Endothelial cell of umbilical vein (primary cell): ENCODE measurements at regions not wholly inside any gene's neighbourhood (a gene's known extent, or its start where the extent isn't known, plus 50 kb on each side); places are given as distances from the start of the nearest gene placed in this dataset.

ENCODE experiments used
- BruUV-seq: library from RNA; stranded (reverse); fragments of 400-500 nt; replicated peaks from 2 replicates; lab custom pipeline; 2021; lab: Mats Ljungman, UMichigan
- CTCF ChIA-PET: fragments of 300-600, 350-600 bp; sonication (Branson Sonifier 250); formaldehyde crosslinking; loops from one replicate; lab custom pipeline; 2021; ENCODE audit warnings: antibody characterized with exemption, inconsistent platforms; lab: Charles Lee
- POLR2A ChIA-PET: fragments of 300-600, 350-600 bp; sonication (Branson Sonifier 250); formaldehyde crosslinking; loops from one replicate; lab custom pipeline; 2021; ENCODE audit warnings: antibody characterized with exemption, inconsistent platforms; lab: Charles Lee
- DNase-seq: peaks from one replicate; pipeline ENCODE4 v3.0.0-alpha.2; 2011; ENCODE audit warnings: low read depth, low spot score
- FAIRE-seq: peaks from 2 replicates; lab custom pipeline; 2011; peaks lifted over from hg19 to GRCh38; lab: Jason Lieb, UNC
- H2AFZ ChIP-seq: 2 replicates; pipeline ENCODE4 v1.6.0; 2012; ENCODE audit warnings: low read depth, low read length, control low read depth, inconsistent platforms
- H3K27ac ChIP-seq: 2 replicates; pipeline ENCODE4 v1.5.1; 2011; ENCODE audit warnings: low read depth, mild to moderate bottlenecking, control low read depth, low read length, moderate library complexity; ENCODE audit not compliant: insufficient read depth
- H3K27me3 ChIP-seq, 2 experiments: 2 replicates each; pipeline versions ENCODE4 v1.6.0 to v1.6.1; 2011; ENCODE audit warnings: low read length in 2 of 2, mixed read lengths in 1 of 2; ENCODE audit not compliant: control insufficient read depth in 2 of 2, insufficient read depth in 2 of 2
- H3K36me3 ChIP-seq, 2 experiments: 2 replicates in 1 of 2; 3 replicates in 1 of 2; pipeline ENCODE4 v1.5.1; 2011; ENCODE audit warnings: low read length in 2 of 2, mild to moderate bottlenecking in 1 of 2, moderate library complexity in 1 of 2; ENCODE audit not compliant: control insufficient read depth in 2 of 2, insufficient read depth in 2 of 2; ENCODE audit errors: extremely low read depth in 1 of 2
- H3K4me1 ChIP-seq: 3 replicates; pipeline ENCODE4 v1.5.1; 2011; ENCODE audit warnings: mild to moderate bottlenecking, low read length; ENCODE audit not compliant: control insufficient read depth, insufficient read depth; ENCODE audit errors: extremely low read depth
- H3K4me2 ChIP-seq: 2 replicates; pipeline ENCODE4 v1.6.1; 2011; ENCODE audit warnings: low read length, control low read depth, mixed read lengths; ENCODE audit not compliant: insufficient read depth
- H3K4me3 ChIP-seq, 3 experiments: fragments of 200-600 bp in 1 of 3; sonication (generic), shearing (Covaris generic) in 1 of 3; replicated peaks in 1 of 3; 2 replicates each; pipeline ENCODE4 v1.5.1; 2011 to 2016; ENCODE audit warnings: control low read depth in 3 of 3, low read length in 3 of 3, mild to moderate bottlenecking in 2 of 3, inconsistent platforms in 1 of 3, low read depth in 1 of 3, moderate library complexity in 1 of 3; ENCODE audit not compliant: insufficient read depth in 1 of 3
- H3K79me2 ChIP-seq: 2 replicates; pipeline ENCODE4 v1.6.0; 2012; ENCODE audit warnings: low read length, inconsistent platforms; ENCODE audit not compliant: control insufficient read depth, insufficient read depth
- H3K9ac ChIP-seq: replicated peaks from 2 replicates; pipeline ENCODE3; 2011; ENCODE audit warnings: low read length, control low read depth; ENCODE audit not compliant: insufficient read depth; ENCODE audit errors: extremely low read depth
- H3K9me1 ChIP-seq: replicated peaks from 3 replicates; pipeline ENCODE4 v1.6.0; 2011; ENCODE audit warnings: mild to moderate bottlenecking, low read length; ENCODE audit not compliant: control insufficient read depth, insufficient read depth; ENCODE audit errors: extremely low read depth
- H3K9me3 ChIP-seq: replicated peaks from 2 replicates; pipeline ENCODE4 v1.5.1; 2012; ENCODE audit warnings: low read length, inconsistent platforms; ENCODE audit not compliant: control insufficient read depth, insufficient read depth
- H4K20me1 ChIP-seq: replicated peaks from 2 replicates; pipeline ENCODE3; 2011; ENCODE audit warnings: mild to moderate bottlenecking, low read length; ENCODE audit not compliant: control insufficient read depth, insufficient read depth; ENCODE audit errors: extremely low read depth
- EZH2 ChIP-seq: IDR thresholded peaks from 2 replicates; pipeline ENCODE4 v1.6.1; 2012; ENCODE audit warnings: borderline replicate concordance, low read depth, mild to moderate bottlenecking, moderate library complexity, low read length, inconsistent platforms; ENCODE audit not compliant: severe bottlenecking
- FOS ChIP-seq: IDR thresholded peaks from 2 replicates; pipeline ENCODE4 v1.6.1; 2011; ENCODE audit warnings: mild to moderate bottlenecking, low read length, moderate library complexity, borderline replicate concordance; ENCODE audit not compliant: insufficient read depth
- GATA2 ChIP-seq: IDR thresholded peaks from 2 replicates; pipeline ENCODE4 v1.7.0; 2011; ENCODE audit warnings: low read depth, mild to moderate bottlenecking, moderate library complexity, mixed read lengths, low read length; ENCODE audit not compliant: insufficient read length, insufficient read depth
- POLR2A ChIP-seq: IDR thresholded peaks from 2 replicates; pipeline ENCODE4 v1.6.1; 2012; ENCODE audit warnings: low read depth, mild to moderate bottlenecking, control low read depth, low read length
- POLR2AphosphoS5 ChIP-seq: IDR thresholded peaks from 2 replicates; pipeline ENCODE4 v1.6.1; 2012; ENCODE audit warnings: low read depth, mild to moderate bottlenecking, control low read depth, low read length, moderate library complexity; ENCODE audit not compliant: insufficient read depth
- dilution Hi-C: fragments of 300-500 bp; cut with MboI; formaldehyde crosslinking; loops from one replicate; pipeline ENCODE4 v1.15.0; 2019; ENCODE audit warnings: low sequenced_read_pairs; ENCODE audit not compliant: extremely low pct_ligation_motif_present
- intact Hi-C: fragments of 100-400 bp; cut with micrococcal nuclease; formaldehyde crosslinking; loops from one replicate; pipeline ENCODE4 v1.10.0; 2022
- TF ChIP-seq, protein P1 (sequence below): IDR thresholded peaks from 2 replicates; pipeline ENCODE4 v1.6.1; 2011; ENCODE audit not compliant: insufficient read depth, insufficient read length
- TF ChIP-seq, protein P2 (sequence below), 2 donors: IDR thresholded peaks; 1 replicate in 1 of 2; 2 replicates in 1 of 2; pipeline ENCODE4 v1.5.1; 2011; ENCODE audit warnings: low read length in 2 of 2, mild to moderate bottlenecking in 2 of 2, moderate library complexity in 2 of 2, control low read depth in 1 of 2, inconsistent platforms in 1 of 2, low read depth in 1 of 2; ENCODE audit not compliant: insufficient read depth in 1 of 2; ENCODE audit errors: extremely low read depth in 1 of 2

DNA sequence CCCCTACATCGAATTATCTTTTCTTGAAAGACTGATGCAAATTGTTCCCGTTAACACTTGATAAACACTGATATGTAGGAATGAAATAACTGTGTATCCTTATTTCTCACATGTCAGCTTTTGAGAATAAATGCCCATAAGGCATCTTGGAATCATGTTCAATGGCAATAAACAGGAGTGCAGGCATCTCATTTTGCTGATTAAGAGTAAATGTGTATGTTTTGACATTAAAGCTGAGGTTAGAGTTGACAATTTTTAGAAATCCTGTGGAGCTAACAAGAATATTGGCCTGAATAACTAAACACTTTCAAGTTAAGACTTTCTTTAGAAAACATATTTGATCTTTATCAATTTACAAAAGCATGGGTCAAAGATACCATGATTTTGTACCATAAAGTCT, 646.2 kb upstream of the MIR17HG start:
- POLR2A ChIA-PET: no interaction called here
- no TSS peak for BruUV-seq

DNA sequence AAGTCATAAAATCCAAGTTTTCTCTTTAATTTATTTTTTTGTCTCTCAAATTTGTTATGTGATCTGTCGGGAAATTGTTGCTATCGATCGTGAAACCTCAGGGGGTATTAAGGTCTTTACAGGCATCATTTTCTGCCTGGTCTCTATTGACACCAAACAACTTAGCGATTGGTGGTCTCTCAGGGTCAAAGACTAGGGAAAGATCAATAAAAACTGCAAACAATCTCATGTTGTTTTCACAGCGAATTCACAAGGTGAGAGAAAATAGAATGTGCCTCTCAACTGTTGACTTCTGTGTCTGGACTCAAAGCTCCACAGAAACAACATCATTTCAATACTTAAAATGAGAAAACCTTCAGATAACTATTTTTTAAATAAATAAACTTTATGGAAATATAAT, 645.4 kb upstream of the MIR17HG start:
- Histone ChIP-seq H3K4me3 (no peak overlapping the region), H3K36me3 (no peaks in the 10 kb centered on the region), H3K79me2 (no peaks in the 10 kb centered on the region), H3K4me2 (no peak overlapping the region), H3K27ac (no peak overlapping the region), H3K27me3 (no peaks in the 10 kb centered on the region), H3K9ac (no peak overlapping the region), H3K9me1 (no peaks in the 10 kb centered on the region), H4K20me1 (no peaks in the 10 kb centered on the region), H2AFZ (no peak overlapping the region), H3K4me1 (no peaks in the 10 kb centered on the region), H3K9me3 (no peaks in the 10 kb centered on the region)
- dilution Hi-C loops: no loop called here
- intact Hi-C loops: no loop called here
- no TSS peak for BruUV-seq
- DNase-seq (no peak), FAIRE-seq (no peak)
- TF ChIP-seq EZH2 (no peak), GATA2 (no peak), POLR2A (no peak), POLR2AphosphoS5 (no peak)
- TF ChIP-seq, protein P1, sequence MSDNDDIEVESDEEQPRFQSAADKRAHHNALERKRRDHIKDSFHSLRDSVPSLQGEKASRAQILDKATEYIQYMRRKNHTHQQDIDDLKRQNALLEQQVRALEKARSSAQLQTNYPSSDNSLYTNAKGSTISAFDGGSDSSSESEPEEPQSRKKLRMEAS: no peak
- CTCF ChIA-PET: no interaction called here
- POLR2A ChIA-PET: no interaction called here

More for the DNA sequence above, 646.2 kb upstream of the MIR17HG start:
- no peaks in the 10 kb centered on the region for H4K20me1 ChIP-seq
- intact Hi-C loops (no loop called here), dilution Hi-C loops (no loop called here)
- H3K79me2 ChIP-seq: no peaks in the 10 kb centered on the region
- CTCF ChIA-PET: interaction anchor here (0.6 kb wide), 1 partner anchor 451 kb away, joined by 3 read pairs; no protein-coding TSS in a partner anchor
- H3K9me1 ChIP-seq: no peaks in the 10 kb centered on the region
- H3K4me3 ChIP-seq: no peak overlapping the region
- H3K27ac ChIP-seq: no peak overlapping the region
- H3K9me3 ChIP-seq: no peaks in the 10 kb centered on the region
- H3K4me1 ChIP-seq: no peaks in the 10 kb centered on the region
- no peak overlapping the region for H2AFZ ChIP-seq
- TF ChIP-seq POLR2AphosphoS5 (no peak), FOS (no peak)
- TF ChIP-seq, protein P2, sequence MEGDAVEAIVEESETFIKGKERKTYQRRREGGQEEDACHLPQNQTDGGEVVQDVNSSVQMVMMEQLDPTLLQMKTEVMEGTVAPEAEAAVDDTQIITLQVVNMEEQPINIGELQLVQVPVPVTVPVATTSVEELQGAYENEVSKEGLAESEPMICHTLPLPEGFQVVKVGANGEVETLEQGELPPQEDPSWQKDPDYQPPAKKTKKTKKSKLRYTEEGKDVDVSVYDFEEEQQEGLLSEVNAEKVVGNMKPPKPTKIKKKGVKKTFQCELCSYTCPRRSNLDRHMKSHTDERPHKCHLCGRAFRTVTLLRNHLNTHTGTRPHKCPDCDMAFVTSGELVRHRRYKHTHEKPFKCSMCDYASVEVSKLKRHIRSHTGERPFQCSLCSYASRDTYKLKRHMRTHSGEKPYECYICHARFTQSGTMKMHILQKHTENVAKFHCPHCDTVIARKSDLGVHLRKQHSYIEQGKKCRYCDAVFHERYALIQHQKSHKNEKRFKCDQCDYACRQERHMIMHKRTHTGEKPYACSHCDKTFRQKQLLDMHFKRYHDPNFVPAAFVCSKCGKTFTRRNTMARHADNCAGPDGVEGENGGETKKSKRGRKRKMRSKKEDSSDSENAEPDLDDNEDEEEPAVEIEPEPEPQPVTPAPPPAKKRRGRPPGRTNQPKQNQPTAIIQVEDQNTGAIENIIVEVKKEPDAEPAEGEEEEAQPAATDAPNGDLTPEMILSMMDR (IDR thresholded peaks at IDR 0.05; ENCODE audit: extremely low read depth in 1 of 2, insufficient read depth in 1 of 2, low read depth in 1 of 2, low read length in 2 of 2): no peak
- DNase-seq (no peak), FAIRE-seq (no peak)
- H3K9ac ChIP-seq: no peak overlapping the region
- no peak overlapping the region for H3K4me2 ChIP-seq
- H3K27me3 ChIP-seq: no peaks in the 10 kb centered on the region
- no peaks in the 10 kb centered on the region for H3K36me3 ChIP-seq
